NCI-H1105 (cell line): ENCODE measurements at regions not wholly inside any gene's neighbourhood (a gene's known extent, or its start where the extent isn't known, plus 50 kb on each side); places are given as distances from the start of the nearest gene placed in this dataset.

Source experiments
- DNase-seq: peaks from one replicate; lab custom pipeline; 2025; lab: John Stamatoyannopoulos, UW

DNA sequence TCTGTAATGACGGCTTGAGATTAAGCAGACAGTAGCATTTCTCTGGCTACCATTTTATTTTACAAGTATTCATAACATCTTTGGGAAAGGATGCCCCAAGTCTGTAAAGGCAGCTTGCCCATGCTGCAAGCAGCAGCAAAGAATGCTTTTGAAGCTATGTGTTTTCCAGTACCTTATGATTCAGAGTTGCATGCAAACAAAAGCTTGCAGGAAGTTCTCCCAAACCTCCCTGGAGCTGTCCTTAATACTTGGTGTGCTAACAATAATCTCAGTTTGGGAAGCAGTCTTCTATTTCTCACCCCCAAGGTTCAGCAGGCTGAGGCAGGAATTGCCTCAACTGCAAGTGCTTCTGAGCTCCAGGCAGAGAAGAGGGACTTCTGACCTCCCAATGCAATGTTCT is 60.8 kb downstream of the CCNA1 start:
- DNase-seq, result no peak

- DNase-seq, result no peak
Observed at GRCh38 chr13:36495431-36495830, 63.1 kb downstream of the CCNA1 start.

DNA sequence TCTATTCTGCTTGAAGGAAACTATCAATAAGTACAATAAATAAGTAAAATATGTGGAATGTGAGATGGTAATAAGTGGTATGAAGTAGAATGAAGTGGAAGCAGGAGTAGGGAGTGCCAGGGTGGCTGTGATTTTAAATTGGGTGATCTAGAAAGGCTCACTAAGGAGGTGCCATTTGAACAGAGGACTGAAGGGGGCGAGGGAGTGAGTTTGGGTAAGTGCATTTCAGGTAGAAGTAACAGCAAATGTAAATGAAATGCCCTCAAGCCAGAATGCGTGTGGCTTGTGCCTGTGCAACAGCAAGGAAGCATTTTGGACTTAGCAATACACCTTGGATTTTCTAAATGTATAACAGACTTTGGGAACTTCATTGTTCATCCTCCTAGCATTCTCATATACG is 77.1 kb downstream of the CCNA1 start:
- DNase-seq, result no peak

- DNase-seq, result no peak
Observed at GRCh38 chr13:36512771-36513170, 80.5 kb downstream of the CCNA1 start.

DNA sequence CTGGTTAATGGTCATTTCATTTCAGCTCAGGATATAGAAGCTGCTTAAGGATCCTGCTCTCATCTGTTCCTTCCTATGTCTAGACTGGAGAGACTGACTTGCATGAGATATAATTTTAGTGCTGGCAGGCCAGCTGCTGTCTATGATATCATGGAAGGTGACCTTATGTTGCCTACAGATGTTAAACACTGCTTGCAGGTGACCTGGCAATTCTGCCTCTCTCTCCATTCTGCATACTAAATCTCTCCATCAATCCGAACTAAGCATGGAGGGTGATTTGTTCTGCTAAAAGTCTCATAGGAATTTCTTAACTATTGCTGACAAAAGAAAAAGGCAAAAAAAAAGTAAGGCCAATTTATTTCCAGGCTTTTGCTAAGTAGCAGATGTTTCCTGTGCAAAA is 81.0 kb downstream of the CCNA1 start:
- DNase-seq, result no peak

DNA sequence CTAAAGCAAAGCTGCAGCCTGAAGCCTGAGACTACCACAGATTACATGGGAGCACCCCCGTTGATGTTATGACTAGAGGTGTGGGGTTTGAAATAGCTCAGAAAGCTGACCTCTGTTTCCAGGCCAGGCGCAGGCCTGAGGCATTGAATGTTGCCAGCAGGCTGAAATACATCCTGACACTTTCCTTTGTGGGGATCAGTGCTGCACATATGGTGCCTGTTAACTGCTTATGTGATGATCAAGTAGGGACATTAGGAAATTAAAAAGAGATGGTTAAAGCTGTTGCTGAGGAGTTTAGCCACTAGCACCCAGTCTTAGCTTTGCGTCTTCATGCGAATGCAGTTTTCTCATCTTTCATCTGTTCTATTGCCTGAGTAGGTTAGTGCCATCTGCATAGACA is 83.2 kb downstream of the CCNA1 start:
- DNase-seq, result no peak

DNA sequence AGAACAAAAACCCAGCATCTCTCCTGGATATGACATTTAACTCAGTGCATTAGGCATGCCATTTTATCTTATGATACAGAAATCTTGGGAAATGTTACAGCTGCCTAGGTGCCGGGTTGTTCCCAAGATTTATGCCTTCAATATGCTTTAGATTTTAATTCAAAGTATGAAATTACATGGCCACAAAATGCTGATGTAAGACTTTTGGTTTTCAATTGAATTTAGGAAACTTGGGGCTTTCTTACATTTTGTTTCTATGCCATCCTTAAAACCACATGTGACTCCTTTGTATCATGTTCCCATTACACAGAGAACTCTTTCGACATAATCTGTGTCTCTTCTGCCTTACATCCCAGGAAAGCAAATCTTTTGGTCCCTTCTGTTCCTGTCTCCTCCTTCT is 83.9 kb downstream of the CCNA1 start:
- no peak for DNase-seq

GRCh38 chr13:36518707-36519106 is 86.4 kb downstream of the CCNA1 start:
- no peak for DNase-seq

DNA sequence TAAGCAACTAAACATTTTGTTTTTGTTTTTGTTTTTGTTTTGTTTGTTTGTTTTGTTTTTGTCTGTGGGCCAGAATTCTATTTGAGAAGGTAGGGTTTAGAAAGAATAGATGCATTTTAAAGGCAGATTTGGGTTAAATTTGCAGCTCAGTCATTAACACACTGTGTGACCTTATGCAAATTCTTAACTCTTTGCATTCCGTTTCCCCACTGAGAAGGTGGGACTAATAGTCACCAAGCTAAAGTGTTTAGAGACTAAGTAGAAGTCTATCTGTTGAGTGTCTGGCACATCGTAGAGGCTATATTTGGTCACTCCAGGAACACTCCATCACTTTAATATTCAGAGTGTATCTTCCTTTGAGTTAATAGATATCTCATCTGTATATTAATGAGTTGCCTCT is 87.1 kb downstream of the CCNA1 start:
- no peak for DNase-seq

GRCh38 chr13:36520111-36520510 is 87.8 kb downstream of the CCNA1 start:
- no peak for DNase-seq

DNA sequence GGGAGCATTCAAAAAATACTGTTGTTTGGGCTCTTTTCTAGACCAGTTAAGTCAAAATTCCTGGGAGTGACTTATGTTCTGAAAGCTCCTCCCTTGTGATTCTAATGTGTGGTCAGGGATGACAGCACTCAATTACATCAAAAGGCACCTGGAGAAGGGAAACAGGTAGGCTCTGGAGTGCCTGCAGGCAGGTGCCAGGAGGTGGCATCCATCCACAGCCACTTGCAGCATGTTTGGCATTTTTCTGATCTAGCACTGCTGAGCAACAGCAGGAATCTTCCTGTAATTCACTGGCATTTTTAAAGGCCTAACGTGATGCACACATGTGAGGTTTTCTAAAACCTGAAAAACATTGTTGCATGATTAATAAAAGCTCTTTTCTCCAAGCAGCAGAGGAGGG is 94.6 kb downstream of the CCNA1 start:
- no peak for DNase-seq

DNA sequence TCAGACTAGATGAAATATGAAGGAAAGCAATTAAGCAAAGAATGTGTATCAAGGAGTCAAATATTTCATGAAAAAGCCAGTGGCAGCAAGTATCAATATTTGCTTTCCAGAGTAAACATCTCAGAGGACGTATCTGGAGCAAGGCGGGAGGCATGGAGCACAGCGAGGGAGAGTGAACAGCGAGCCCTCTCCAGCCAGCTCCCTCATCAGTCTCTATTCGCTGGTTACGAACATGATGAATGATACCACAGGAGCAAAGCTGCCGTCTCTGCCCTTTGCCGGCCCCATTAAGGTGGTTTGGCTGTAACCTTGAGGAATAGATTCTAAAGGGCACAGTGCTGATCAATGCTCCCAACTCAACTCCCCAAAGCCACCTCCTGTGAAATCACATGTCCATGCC is 95.8 kb downstream of the CCNA1 start:
- no peak for DNase-seq

DNA sequence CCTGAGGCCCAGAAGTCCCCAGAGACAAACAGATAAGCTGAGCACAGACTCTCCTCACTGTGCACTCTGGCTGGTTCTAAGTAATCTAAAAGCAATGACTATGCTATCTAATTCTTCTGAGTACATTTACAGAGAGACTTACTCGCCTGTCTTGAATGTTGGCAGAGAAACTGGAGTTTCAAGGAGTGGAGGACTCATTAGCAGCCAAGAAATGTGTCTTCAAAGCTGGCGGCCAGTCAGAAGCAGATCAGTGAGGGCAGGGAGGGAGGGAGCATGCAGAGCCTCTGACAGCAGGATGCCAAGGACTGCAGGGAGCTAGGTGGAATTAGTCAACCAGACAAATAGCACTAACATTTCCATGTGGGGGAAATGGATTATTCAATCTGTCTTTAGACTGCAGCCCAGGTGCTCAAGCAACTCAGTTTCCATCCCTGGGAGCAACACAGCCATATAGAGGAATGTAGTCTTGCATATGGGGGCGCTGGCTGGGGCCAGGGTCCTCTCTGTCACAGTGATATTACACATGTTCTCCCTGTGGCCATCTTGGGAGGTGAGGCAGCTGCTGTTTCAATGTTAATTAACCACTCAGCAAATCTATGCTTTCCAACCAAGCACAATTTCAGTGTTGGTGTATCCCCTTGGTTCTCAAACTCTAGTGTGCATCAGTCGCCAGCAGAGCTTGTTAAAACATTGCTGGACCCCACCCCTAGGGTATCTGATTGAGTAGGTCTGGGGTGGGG is 97.9 kb downstream of the CCNA1 start:
- no peak for DNase-seq

DNA sequence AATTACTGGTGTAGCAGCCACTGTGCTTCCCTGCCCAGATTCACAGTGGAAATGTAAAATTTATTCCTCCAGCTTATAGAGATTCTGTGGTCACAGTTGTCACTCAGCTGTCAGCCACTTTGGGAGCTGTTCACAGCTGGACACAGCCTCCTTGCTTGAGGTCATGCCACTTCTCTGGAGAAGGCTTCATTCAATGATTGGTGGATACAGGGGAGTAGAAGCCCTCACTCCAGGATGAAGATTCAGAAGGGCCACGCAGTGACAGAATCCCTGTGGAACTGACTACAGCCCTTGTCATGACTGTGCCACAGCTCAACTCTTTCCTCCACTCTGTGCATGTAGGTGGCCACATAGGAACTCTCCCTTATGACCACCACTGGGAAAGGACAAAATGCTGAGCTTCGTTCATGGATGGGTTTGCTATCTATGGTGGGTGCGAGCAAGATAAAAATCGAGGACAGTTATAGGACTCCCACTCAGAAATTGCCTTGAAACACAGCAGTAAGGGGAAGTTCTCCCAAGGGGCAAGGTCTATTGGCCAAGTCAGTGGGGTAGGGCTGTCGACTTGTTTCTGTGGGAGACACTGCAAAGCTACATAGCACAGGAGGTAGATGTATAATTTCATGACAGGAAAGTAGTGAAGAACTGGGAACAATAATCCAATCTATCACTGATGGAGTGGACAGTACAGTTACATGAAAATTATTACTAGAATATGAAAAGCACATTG is 98.7 kb downstream of the CCNA1 start:
- no peak for DNase-seq

- DNase-seq, result no peak
Observed at GRCh38 chr13:36531746-36532486, 99.6 kb downstream of the CCNA1 start.

GRCh38 chr13:36533806-36534205 is 101.5 kb downstream of the CCNA1 start:
- no peak for DNase-seq

DNA sequence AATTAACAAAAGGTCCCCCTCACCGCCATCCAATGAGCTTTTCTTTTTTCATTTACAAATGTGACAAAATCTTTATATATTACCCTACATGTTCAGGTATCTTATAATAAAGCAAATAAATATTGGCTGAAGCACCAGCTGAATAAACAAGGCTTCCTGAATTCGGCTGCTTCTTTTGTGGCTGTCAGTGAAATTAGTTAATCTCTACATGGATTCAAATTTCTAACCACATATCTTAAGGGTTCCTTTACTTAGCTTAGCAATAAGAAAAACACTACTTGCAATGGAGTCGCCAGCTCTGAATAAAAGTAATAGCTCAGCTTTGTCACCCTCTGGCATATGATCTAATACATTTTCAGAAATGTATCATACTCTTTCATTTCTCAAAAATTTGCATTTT is 104.3 kb downstream of the CCNA1 start:
- no peak for DNase-seq

DNA sequence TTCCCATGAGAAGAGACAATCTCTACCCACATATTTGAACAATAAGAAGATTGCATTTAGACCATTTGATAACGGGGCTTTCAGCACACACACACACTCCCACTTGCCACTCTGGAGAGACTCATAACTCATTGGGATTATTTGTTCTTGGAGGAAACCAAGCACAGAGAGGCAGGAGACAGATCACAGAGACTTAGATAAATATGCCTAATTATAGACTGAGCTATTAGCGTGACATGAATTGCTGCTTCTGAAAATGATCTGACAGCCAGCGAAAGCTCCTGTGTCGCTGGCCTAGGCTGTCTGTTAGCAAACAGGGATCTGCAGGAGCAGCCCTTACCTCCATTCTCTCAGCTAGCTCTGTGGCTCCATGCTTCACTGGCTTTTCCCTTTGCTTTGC is 111.4 kb downstream of the CCNA1 start:
- DNase-seq, result peak; percentile 45

GRCh38 chr13:36548129-36548528 is 115.8 kb downstream of the CCNA1 start:
- peak; percentile 45 for DNase-seq

DNA sequence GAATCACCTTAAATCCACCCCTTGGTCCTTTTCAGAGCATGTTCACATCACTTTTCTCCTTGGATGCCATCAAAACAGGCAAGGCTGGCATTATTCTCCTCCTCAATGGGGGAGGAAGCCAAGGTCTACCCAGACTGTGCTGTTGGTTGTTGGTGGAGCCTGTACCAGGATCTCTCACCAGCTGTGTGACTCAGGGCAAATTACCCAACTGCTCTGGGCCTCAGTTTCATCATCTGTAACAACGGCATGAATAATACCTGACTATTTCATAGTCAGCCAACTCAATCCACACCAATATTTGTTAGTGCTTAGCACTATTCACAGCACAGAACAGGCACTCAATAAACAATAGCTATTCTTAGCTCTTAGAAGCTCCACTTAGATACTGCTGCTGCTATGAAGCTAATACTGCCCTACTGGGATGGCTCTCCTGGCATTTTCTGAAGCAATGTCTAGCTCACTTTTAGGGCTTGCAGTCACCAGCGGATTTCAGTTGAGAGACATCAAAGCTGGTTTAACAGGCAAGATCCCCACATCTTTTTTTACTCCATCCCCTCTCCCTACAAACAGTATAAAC is 116.9 kb downstream of the CCNA1 start:
- no peak for DNase-seq

DNA sequence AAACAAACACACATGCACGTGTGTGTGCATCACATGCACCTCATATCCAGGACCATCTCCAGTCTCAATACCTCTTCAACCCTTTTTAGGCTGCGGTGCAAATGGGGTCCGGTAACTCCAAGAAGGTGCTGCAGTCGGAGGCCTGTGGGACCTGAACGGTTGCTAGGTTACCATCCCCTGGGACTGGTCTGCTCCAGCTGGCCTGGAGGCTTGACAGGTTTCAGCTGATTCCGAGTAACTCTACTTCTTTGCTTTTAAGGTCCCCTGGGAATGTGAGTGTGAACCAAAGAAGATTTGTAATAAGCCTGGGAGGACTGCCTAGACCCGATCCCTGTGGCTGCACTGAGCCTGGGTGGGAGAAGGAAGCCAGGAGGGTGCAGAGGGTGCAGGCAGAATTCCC is 117.5 kb downstream of the CCNA1 start:
- no peak for DNase-seq

- no peak for DNase-seq
Observed at GRCh38 chr13:36550177-36550576, 117.9 kb downstream of the CCNA1 start.

GRCh38 chr13:36551445-36551844 is 119.2 kb downstream of the CCNA1 start:
- DNase-seq, result no peak
